GDM1 (cell line): ENCODE measurements at regions not wholly inside any gene's neighbourhood (a gene's known extent, or its start where the extent isn't known, plus 50 kb on each side); places are given as distances from the start of the nearest gene placed in this dataset.
"Not testable (repeated sequence)": the region's sequence is repeated elsewhere in the genome, so short reads cannot be mapped to it uniquely, and the experiment has no call there.

ENCODE experiments used
- DNase-seq: peaks from one replicate; lab custom pipeline; 2025; lab: John Stamatoyannopoulos, UW

DNA sequence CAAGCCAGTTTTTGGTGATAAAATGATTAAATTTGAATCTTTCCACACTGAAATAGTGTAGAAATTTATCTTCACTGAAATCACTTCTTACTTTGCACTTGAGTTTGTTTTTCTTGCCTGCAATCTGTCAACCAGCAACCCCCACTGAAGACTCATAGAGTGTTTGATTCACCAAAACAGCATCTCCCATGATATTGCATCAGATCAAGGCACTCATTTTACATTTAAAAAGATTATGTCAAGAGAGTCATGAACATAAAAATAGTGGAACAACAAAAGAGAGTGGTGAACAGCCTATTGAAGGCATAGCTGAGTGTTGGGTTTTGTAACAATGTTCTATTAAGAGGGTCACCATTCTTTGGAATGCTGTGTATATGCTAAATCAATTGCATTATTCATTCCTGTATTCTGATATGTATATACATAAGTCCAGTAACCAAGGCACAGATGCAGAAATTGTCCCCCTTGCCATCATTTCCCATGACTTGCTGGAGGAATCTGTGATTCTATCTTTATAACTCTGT is 1934.9 kb downstream of the ARAP2 start:
- DNase-seq: no peak

DNA sequence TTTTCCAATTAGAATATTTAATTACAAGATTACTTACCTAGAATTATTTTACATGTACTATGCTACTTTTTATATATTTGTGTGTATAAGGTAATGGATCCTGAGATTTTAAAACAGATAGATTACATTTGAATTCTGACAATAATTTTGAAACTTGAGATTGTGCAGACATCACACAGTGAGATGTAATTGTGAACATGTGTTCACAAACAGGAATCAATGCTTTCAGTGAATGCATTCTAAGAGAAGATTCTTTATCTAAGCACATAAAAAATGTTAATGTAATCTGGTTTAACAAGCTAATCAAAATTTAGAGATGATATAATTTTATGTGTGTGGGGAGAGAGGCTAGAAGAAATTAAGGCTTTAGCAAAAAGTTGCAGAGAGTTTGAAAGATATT is 1925.5 kb downstream of the ARAP2 start:
- DNase-seq: no peak

- no peak for DNase-seq
Observed at GRCh38 chr4:34323549-34324320, 1920.6 kb downstream of the ARAP2 start.

DNA sequence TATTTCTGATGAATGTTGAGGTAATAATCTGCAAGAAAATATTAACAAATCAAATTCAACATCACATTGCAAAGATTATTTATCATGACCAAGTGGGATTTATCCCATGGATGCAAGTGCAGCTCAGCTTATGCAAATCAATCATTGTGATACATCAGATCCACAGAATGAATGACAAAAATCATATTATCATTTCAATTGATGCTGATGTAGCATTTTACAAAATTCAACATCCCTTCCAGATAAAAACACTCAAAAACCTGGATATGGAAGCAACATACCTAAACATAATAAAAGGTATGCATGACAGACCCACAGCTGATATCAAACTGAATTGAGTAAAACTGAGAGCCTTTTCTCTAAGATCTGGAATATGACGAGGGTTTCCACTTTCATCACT is 1915.4 kb downstream of the ARAP2 start:
- DNase-seq: no peak

DNA sequence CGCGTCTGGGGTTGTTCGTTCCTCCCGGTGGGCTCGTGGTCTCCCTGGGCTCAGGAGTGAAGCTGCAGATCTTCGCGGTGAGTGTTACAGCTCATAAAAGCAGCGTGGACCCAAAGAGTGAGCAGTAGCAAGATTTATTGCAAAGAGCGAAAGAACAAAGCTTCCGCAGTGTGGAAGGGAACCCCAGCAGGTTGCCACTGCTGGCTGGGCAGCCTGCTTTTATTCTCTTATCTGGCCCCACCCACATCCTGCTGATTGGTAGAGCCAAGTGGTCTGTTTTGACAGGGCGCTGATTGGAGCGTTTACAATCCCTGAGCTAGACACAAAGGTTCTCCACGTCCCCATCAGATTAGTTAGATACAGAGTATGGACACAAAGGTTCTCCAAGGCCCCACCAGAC is 1909.2 kb downstream of the ARAP2 start:
- DNase-seq: not testable (repeated sequence)

DNA sequence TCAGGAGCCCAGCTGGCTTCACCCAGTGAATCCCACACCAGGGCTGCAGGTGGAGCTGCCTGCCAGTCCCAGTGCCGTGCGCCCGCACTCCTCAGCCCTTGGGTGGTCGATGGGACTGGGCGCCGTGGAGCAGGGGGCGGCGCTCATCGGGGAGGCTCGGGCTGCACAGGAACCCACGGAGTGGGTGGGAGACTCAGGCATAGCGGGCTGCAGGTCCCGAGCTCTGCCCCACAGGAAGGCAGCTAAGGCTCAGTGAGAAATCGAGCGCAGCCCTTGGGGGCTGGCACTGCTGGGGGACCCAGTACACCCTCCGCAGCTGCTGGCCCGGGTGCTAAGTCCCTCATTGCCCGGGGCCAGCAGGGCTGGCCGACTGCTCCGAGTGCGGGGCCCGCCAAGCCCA is 1908.8 kb downstream of the ARAP2 start:
- DNase-seq: not testable (repeated sequence)

- DNase-seq: no peak
Observed at GRCh38 chr4:34362654-34363053, 1881.7 kb downstream of the ARAP2 start.

- DNase-seq: no peak
Observed at GRCh38 chr4:34363842-34364241, 1880.5 kb downstream of the ARAP2 start.

- DNase-seq: no peak
Observed at GRCh38 chr4:34365946-34366345, 1878.4 kb downstream of the ARAP2 start.

GRCh38 chr4:34371676-34372075 is 1872.6 kb downstream of the ARAP2 start:
- no peak for DNase-seq

- no peak for DNase-seq
Observed at GRCh38 chr4:34372815-34373214, 1871.5 kb downstream of the ARAP2 start.

DNA sequence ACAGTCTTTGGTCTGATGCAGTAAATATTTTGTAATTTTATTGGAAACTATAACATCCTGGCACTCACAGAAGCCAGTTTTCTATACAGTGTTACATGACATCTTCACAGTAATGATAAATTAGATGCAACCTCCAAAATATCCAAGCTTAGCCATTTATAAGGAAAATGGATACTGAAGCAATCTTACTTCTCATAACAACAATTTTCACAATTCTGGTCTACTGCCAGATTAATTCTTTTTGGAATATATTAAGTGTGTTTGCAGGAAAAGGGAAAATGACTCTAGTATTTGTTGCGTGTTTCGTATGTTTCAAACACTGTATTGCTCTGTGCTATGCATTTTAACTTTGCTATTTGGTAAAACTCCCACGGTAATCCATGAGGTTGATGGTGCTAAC is 1870.9 kb downstream of the ARAP2 start:
- no peak for DNase-seq

DNA sequence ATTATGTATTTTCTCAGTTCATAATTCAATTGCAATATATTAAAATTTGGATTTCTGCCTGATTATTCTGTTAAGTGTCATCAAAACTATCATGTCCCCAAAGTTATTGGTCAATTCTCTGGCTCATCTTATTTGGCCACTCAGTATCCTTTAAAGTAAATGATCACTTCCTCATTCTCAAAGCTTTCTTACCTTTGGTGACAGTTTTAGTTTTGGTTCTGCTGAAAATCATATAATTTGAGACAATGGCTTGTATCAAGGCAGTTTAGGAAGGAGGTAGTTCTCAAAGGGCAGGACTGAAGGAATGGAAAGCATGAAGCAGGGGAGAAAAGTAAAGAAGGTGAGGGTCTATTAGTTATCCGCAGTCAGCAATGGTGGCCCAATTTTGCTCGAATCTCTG is 1832.1 kb downstream of the ARAP2 start:
- DNase-seq: no peak

- no peak for DNase-seq
Observed at GRCh38 chr4:34412911-34413310, 1831.4 kb downstream of the ARAP2 start.

- no peak for DNase-seq
Observed at GRCh38 chr4:34417160-34417559, 1827.2 kb downstream of the ARAP2 start.

DNA sequence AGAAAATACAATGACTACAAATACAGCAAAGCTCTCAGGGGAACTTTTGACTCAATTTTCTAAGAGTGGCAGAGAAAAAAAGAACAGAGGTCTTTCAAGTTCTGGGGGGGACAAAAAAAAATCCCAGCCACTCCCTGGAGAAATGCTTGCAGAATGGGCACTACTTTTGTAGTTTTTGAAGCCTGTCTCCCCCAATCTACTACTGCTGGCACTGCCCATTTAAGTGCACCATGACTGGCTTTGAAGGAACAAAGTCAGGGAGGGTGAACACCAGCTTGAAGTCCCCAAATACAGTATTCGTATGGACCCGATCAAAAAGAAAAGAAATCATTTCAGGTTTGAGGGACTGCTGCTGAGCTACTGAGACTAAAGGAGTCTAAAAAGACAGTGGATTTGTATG is 1824.4 kb downstream of the ARAP2 start:
- DNase-seq: no peak

GRCh38 chr4:34422472-34423175 is 1821.7 kb downstream of the ARAP2 start:
- DNase-seq: no peak

DNA sequence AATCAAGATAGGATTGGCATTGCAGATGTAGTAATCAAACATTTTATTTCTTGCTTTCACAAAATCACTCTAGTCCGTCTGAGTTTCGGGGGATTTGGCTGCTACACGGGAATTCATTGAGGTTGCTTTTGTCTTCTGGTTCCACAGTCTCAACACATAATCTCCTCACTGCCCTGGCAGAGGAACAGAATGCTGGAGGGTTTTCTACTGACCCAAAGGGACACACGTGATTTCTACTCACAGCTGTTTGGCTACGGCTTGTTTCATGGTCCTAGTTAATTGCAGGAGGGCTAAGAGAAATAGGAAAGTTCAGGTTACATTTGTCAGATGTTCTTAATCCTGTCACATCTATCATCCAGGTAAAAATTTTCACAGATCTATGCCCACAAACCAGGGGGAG is 1811.6 kb downstream of the ARAP2 start:
- DNase-seq: no peak

- DNase-seq: not testable (repeated sequence)
Observed at GRCh38 chr4:34434377-34434776, 1809.9 kb downstream of the ARAP2 start.

DNA sequence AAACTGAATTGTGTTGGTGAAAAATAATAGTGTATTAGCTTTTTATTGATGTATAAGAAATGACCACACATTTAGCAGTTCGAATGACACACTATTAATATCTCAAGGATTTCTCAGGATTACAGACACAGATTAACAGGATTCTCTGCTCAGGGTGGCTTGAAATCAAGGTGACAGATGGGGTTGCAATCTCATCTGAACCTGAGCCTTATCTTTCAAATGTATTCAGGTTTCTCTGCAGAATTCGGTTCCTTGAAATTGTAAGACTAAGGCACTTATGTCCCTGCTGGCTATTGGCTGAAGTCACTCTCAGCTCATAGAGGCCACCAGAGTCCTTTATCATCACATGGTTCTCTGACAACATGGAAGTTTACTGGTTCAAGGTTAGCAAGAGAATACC is 1780.1 kb downstream of the ARAP2 start:
- DNase-seq: no peak

GRCh38 chr4:34466411-34466810 is 1777.9 kb downstream of the ARAP2 start:
- no peak for DNase-seq

DNA sequence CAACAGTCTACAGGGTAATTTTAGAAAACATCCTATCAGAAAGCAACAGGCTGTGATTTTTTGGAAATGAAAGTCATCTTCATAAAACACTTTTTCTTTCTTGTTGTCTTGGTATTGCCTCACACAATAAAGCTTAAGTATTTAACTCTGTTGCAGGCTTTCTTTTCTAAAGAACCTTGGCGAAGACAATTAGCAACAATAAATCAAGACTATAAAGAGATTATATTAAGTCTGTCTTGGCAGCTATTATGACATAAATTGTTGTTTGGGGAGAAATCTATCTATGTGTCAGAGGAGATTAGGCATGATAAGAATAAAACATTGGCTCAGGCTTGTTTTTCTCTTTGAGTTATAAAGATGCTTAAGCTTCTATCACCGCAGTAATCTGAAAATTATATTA is 1774.8 kb downstream of the ARAP2 start:
- DNase-seq: no peak

DNA sequence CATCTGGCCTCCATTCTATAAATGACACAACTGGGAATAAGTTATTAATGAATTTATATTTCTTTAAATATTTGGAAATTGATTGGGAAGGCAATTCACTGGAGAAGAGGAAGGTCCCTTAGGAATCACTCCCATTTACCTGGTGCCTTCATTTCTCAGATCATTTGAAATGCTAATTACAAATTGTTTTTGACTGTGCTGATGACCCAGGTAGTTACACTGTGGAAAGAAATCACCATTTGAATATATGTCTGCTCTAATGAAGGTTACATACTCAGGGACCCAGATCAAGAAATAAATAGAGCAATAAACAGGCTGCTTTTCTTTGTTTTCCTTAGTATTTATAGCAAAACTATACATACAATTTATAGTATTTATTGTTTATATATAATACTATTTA is 1759.1 kb downstream of the ARAP2 start:
- DNase-seq: no peak
